ENCODE measurements at regions not wholly inside any gene's neighbourhood (a gene's known extent, or its start where the extent isn't known, plus 50 kb on each side); places are given as distances from the start of the nearest gene placed in this dataset.

DNA sequence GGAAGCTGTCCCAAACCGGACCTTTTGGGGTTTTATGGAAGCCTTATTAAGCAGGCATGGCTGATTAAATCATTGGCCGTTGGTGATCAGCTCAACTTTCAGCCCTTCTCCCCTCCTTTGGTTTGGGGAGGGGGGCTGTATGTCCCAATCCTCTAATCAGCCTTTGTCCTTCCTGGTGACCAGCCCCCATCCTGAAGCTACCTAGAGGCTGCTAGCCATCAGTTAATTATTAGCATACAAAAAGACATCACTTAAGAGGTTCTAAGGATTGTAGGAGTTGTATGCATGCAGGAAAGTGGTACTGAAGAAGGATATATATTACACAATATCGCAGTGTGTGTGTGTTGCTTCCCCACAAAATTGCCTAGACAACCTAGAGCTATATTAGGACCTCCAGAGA, 553.3 kb upstream of the FZD8 start:
- no peak for DNase-seq

DNA sequence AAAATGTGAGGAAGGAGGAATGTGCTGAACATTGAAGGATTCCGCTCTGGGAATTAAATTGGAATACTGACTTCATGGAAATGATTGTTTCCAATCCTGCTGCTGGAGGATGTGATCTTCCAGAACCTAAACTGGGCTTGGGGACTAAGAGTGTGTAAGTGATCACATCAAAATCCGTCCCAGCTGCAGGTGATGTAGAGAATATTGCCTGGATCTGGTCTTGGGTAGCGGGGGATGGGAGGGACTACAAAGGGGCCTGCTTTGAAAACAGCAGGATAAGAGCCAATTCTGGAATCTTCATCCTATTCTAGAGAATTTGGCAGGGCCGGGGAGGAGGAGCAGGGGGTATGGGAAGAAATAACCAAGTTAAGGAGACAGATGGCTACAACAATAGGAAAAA, 552.2 kb upstream of the FZD8 start:
- no peak for DNase-seq

DNA sequence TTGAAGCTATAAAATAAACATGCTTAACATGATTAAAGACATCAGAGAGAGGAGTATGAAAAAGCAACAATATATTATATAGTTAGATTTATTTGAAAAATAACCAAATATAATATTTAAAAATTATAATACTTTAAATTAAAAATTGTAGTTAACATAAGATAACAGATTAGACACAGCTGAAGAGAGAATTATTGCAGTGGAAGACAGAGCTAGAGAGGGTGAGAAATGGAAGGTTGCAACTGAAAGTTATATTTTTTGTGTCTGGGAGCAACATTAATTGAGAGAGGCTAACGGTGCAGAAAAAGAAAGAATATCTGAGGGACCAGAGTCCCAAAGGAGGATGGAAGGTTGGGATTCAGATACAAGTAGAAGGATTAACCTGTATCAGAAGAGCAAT, 548.9 kb upstream of the FZD8 start:
- DNase-seq: no peak

DNA sequence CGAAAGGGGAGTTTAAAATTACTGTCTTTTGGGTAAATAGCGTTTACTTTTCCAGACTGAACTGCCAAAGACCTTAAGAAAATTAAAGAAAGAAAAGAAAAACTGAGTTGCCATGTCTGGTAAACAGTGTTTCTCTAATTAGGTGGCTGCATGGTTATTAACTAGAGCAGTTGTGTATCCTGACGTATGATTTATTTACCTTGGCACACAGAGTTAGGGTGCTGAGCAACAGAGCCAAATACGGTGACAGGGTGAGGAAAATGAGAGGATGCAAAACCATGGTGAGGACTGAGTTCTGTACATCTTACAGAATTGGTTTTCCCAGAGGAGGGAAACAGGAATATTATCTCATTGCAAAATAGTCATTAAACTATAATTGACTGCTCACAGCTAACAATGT, 546.4 kb upstream of the FZD8 start:
- DNase-seq: no peak

DNA sequence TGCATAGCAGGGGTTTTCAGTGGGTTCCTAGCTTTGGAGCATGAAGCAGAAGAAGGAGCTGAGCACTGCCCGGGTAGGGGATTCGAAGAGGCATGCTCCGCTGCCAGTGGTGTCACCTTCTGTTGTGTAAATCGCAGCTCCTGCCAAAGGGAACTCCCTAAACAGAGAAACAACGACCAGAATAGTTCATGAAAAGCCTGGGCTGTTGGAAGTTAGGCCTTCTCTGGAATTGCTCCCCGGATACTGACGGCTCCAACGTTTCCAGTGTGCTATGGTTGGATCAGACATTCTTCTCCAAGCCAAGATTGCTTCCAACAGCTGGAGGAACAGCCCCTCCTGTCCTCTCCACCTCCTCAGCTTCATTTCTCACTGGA, 546.0 kb upstream of the FZD8 start:
- DNase-seq: no peak

DNA sequence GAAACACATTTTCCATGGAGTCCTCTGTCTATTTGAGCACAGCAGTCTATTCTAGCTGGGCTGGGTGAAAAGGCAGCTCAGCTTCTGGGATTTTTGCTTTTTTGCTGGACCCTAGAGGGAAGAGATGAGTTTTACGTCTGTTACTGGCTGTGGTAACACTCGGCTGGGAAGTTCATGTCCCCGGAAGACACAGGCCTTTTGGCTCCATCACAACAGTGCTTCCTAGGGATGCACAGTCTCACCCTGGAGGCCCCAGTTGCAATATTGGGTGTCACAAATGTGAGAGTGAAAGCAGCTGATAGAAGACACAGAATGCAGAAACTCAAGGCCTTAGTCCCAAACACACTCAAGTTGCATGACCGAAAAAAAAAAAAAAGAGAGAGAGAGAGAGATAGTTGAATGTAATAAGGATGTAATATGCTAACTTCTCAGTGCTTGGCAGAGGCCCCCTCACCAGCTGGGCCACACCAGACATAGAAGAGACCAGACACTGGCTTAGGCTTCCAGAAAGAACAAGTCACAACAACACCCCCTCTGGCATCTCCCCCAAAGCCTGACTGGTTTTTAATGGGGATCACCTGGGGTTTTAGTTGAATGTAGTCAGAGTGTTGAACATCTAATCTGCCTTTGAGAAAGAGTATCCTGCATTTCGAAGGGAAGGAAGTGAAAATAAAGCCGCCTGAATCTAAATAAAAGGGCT, 545.4 kb upstream of the FZD8 start:
- no peak for DNase-seq

DNA sequence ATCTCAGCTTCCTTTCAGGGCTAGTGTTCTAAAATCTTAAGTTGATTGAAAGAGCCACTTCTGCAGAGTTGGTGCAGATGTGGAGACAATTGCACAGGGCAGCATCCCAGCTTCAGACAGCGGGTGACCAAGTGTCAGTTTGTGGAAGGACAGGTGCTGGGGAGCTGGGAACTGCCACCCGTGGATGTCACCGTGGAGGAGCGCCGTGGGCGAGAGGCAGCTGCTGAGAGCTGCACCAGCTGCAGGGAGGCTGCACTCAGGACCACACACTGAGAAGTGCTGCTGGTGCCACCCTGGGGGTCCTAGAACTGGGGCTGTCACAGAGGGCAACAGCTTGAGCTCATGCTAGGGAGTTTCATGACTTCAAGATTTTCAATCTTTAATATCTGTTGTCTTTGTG, 543.0 kb upstream of the FZD8 start:
- DNase-seq: no peak

DNA sequence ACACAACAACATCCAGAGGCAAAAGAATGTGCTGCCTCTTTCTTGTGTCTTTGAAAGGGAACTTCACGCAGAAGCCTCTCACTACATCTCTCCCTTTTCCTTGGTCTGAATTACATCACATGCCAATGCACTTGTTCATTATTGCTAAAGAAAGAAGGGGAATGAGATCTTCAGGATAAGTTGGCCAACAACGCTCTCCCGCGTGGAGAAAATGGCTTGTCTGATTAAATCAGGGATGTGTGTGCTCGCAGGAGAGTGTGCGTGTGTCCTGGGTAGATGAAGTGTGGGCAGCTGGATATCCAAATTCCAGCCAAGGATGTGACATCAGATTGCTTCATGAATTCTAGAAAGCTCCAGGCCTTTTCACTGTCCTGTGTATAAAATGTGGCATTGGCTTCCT, 541.6 kb upstream of the FZD8 start:
- DNase-seq: no peak

DNA sequence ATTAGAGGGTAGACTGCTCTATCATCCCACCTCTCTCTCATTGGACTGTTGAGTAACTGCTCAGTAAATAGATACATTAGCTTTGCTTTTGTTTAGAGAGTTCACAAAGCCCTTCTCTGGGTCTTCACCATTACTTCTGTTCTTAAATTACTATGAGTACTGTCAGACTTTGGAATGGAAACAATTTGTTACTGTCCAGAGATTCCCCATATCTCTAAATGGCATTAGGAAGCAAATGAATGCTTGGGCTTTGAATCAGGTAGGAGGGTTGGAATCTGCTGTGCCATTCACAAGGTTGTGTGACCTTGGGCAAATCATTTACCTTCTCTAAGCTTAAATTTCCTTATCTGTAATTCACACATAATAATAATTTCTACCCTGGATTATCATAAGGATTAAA, 541.0 kb upstream of the FZD8 start:
- DNase-seq: no peak

DNA sequence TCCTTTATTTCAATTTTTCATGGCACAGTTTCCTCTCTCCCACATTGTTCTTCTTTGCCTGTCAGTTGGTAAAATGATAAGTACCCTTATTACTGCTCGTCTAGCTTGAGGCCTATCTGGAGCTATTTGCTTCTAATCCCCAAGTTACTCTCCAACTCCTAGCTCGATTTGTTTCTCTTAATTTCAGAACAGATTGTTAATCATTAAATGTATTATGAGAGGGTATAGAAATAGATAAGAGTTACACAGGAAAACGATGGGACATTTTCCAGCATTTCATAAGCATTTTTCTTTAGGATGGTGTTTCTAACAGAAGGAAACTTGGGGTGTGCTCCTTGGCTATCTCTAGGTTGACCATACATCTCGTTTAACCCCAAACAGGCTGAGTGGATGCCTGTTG, 540.5 kb upstream of the FZD8 start:
- DNase-seq: no peak

DNA sequence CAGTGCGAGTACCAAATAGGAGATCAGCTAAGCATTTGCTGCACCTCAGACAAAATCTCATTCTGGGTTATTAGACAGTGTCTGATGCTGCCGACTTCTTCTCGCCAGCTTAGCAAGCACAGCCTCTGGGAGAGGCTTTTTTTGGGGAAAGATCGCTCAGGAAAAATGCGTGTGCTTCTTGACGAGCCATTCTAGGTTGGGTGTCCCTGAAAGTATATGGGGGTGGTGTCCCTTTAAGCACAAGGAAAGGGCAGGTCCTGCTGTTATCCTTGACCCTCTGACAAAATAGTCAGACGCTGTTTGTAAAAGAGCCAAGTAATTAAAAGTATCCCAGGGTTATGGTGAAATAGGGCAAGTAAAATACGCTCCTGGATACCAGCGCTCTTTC, 540.1 kb upstream of the FZD8 start:
- no peak for DNase-seq

DNA sequence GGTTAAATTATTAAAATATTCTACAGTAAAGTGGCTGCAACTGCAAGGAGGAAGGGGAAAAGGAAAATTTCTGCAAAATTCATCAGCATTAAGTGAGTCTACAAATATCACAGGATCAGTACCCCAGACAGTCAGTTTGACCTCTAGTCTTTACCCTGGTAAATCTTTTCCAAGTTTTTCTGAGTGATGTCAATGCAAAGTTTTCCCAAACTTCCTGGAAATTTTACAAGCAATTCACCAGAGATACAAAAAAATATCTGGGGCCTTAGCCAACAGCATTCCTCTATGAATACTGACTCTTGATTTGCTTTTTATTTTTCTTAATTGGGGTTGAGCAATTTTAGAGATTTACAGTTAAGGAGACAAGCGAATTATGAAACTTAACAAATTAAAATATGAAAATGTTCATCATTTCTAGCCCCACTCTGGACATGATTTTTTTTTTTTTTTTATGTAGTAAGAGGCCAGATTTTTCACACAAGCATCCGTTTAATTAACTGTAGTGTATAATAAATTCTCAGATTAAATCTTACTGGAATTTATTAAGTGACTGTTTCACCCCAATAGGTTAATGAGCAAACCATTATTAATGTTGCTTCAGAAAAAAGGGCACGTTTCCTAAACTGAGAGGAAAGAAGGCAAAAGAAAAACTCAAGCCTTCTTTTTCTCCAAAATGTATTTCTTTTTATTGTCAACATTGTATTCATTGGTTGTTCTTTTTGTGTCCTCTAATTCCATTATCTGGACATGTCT, 539.5 kb upstream of the FZD8 start:
- no peak for DNase-seq

DNA sequence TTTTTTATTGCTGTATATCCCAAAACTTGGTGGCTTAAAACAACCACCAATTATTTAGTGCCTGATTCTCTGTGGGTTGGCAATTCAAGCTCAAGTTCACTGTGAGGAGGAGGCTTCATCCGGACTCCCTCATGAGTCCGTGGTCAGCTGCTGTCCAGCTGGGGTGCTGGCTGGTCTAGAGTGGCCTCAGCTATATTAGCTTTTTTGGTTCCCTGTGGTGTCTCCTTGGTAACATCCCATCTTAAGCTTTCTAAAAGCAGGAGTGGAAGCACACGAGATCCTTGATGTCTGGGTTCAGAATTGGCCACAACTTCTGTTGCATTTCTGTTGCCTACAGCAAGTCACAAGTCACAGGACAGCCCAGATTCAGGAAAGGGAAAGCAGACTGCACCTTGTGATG, 536.5 kb upstream of the FZD8 start:
- DNase-seq: no peak

DNA sequence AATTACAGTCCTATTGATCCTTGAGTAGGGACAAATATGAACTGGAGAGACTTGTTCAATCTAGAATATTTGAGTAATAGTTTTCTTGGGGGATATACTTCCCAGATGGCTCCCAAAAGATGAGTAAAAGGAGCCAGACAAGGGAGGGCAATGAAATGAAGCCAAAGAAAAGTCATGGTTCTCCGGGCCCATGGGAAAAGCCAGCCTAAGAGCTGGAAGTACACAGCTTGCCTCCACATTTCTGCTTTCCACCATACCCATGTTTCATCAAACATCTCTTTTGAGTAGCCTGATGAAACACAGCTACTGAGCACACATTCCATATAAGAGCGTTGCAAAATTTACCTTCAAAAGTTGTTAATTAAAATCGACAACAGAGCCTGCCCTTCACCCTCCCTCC, 535.0 kb upstream of the FZD8 start:
- no peak for DNase-seq

DNA sequence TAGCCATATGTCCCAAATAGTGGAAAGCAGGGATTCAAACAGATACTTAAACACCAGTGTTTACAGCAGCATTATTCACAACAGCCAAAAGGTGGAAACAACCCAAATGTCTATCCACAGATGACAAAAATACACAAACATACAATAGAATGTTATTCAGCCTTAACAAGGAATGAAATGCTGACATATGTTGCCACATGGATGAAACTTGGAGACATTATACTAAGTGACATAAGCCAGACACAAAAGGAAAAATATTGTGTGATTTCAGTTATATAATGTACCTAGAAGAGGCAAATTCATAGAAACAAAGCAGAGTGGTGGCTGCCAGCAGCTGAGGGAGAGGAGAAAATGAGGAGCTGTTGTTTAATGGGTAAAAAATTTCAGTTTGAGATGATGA, 533.9 kb upstream of the FZD8 start:
- DNase-seq: no peak

DNA sequence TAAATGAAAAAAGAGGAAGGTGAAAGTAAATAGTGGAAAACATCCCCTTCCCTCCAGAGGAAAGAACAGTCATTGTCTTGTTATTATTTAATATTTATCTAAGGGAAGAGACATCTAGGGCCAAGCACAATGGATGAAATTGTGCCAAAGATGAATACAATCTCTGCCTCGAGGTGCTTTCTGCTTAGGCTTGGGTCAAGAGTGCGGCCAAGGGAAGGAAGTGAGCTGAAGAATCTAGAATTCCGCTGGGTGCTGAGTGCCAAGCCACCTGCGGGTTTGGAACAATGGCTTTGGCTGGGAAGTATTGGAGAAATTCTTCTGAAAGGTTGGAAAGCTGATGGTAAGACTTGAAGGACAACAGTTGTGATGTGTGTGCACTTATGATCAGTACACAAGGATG, 531.3 kb upstream of the FZD8 start:
- DNase-seq: no peak

DNA sequence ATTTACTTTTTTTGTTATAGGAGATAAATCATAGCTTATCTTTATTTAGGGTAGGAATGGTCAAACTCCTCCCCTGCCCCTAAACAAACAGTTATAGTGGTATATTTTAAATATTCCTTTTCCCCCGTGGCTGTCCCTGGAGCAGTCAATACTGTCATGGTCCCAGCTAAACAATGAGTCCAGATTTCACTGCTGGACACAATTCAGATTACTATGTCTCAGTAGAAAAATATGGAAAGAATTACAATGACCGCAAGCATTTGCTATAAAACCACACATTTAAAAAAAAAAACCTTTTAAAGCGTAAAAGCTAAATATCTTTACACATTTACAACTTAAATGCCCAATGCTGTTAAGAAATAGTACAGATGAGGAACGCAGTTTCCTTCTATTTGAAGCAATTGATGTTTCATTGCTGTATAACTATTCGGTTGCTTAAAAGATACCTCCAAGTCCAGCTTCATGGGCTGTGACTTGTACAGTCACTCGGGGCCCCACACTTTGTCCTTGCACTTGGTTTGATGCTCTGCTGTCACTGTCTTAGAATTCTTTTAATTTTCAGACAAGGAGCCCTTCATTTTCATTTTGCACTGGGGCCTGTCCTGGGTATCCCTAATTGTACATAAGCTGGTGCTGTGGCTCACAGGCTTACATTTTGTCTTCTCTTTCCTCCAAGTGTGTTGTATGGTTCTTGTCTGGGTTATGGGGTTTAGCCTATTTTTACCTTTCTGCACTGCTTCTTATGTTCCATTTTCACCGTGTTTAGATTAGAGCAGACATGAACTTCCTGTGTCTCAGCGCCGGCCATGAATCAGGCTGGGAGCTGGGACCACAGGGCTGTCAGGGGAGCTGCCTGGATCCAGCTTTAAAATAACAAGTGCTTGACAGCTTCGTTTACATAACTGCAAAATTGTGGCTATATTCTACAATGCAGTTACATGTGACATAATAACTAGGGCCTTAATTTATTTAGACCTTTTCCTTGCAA, 530.2 kb upstream of the FZD8 start:
- no peak for DNase-seq

DNA sequence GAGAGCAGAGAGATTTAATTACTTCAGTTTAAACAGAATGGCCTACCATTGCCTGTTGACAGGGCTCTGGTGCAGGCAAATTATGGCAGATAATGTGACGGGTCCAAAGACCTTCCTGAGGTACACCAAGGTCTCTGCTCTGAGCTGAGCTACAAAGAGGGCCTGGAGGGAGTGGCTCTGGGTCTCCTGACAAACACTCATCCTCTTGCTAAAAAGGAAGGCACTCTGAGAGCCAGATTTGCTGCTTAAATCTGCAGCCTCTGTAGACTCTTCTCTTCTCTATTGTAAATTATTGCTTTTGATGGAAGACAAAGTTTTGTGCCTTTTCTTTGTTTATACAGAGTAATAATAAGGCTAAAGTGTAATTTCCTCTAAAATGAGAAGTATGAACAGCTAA, 529.5 kb upstream of the FZD8 start:
- no peak for DNase-seq

DNA sequence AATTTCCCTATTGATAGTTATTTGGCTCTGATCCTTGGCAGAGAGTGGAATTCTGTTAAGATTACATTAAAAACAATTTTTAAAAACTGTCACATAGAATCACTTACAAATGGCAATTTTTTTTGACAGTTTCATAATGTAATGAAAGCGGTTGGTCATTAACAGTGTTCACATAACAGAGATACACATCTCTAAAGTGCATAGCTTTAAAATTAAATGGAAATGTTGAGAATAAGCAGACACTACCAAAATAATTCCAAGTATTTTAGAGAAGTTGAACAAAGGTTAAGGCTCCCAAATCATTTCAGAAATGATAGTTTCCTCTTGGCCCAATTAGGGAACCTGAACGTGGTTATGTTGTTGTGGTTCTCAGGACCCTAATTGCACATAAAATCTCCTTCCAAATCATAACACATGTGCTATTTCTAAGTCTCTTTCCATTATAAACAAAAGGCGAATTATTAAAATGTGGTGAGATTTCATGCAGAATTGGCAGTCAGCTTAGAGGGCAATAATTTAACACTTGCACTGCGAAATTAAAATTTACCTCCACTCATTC, 528.9 kb upstream of the FZD8 start:
- no peak for DNase-seq

DNA sequence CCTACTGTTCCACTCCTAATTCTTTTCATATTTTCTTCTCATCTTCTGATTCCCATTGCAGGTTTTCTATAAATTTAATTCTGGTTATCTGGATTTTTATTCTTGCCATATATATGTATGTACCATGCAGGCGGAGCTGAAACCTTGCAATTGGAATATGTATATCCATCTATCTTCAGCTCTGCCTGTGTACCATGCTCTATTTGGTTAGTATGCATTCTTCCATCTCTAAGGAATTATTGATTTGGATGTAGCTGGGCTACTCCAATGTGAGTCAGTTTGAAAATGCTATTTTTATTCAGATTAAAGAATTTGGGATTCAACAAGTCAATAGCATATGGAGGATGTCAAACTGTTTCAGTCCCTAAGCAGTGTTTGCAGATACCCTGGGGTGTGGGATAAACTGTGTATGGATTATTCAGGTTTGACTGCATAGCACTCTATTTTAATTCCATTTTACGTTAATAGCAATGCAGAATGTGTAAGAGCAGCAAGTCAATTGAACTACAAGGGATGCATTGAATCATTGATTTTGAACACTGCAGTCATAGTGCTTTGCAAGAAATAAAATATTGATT, 528.1 kb upstream of the FZD8 start:
- DNase-seq: no peak

DNA sequence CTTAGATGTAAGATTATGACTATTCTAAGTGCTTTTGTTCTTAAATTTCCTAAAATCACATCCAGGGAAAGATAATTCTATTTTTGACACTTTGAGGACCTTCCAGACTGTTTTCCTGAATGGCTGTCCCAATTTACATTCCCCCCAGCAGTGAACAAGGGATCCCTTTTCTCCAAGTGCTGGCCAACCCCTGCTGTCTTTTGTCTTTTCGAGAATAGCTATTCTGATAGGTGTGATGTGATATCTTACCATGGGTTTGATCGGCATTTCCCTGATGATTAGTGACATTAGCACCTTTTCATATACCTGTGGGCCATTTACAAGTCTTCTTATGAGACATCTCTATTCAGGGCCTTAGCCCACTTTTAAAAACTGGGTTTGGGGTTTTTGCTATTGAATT, 526.7 kb upstream of the FZD8 start:
- DNase-seq: no peak

DNA sequence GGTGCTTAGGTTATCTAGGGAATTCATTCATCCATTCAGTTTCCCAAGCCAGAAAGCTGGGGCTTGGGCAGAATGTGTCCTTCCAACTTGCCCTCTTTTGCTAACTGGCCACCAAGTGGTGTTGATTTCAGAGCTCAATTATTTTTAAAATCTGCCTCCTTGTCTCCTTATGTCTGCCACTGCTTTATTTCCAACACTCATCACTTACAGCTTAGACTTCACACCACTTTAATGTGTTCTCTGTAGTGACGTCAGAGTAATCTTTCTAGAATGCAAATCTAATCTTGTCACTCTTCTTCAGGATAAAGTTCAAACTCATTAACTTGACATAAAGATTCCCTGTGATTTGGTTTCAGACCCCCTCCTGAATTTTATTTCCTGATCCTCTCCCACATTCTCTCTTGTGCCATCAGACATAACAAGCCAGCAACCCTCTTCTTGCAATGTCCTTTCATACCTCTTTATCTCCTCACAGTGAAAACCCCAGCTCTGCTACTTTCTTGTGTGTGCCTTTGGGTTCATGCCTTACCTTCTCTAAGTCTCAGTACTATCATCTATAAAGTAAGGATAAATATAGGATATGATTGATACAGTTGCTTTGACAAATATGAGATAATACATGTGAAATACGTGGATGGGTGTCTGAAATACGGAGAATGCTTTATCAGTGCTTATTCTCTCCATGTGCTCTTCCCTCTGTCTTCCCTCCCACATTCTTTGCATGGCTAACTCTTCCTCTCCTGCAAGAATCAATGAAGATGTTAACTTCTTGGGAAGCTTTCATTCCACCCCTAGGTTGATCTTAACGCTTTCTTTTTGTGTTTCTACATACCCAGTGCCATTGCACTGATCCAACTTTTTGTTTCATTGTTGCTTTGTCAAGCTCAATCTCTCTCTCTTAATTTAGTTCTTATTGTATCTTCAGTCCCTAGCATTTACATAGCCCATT, 522.7 kb upstream of the FZD8 start:
- DNase-seq: no peak

All from T-helper 2 cell (primary cell).